ENCODE measurements at regions not wholly inside any gene's neighbourhood (a gene's known extent, or its start where the extent isn't known, plus 50 kb on each side); places are given as distances from the start of the nearest gene placed in this dataset.

- no peak for TF ChIP-seq EZH2 (IDR thresholded peaks at IDR 0.05; ENCODE audit: insufficient read depth, low read length)
- no peak for TF ChIP-seq CTCF (IDR thresholded peaks at IDR 0.05; ENCODE audit: insufficient read depth, low read depth, low read length)
Measured at GRCh38 chr2:41935002-41935401, 112.8 kb upstream of the PKDCC start.

All from astrocyte (in vitro differentiated cells and primary cell).